ENCODE measurements at regions not wholly inside any gene's neighbourhood (a gene's known extent, or its start where the extent isn't known, plus 50 kb on each side); places are given as distances from the start of the nearest gene placed in this dataset.

DNA sequence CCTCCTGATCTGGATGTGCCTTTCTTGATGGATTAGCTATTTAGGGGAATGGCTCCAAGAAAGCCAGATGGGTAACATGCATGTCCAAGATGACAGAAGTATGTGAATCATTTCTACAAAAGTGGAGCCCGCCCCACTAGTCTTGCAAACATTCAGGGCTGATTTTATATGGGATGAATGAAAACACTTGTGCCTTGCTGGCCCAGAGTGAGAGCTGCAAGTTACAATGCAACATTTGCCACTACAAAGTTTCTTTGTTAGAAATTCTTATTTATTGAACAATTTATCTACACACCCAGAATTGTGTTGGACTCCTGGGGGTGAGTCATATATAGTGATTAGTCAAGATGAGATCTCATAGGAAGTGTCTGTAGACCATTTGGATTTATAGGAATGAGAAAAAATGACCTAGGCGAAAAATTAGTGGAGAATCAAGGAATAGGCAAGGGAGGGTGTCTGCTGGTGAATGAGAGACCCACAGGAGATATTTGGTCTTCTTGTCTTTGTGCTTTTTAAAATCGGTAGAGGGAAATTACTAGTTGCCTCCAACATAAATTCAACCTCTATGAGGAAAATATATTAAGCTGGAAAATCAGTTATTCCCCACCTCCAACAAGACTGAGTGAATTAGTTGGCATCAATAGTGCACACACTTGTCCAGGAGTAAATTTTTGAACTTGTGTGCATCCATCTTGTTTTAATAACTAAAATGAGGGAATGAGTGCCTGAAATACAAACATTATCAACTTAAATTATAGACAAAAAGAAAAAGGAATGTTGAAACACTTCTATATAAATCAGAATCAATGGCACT, 53.5 kb upstream of the DCBLD2 start:
- Histone ChIP-seq H3K27me3 (ENCODE audit: control insufficient read depth, insufficient read depth, low read length) (no peaks in the 10 kb centered on the region), H3K36me3 (ENCODE audit: control insufficient read depth, insufficient read depth, low read length) (no peaks in the 10 kb centered on the region), H3K4me1 (ENCODE audit: control insufficient read depth, insufficient read depth, low read length) (no peaks in the 10 kb centered on the region), H3K27ac (ENCODE audit: low read length) (no peak overlapping the region), H3K4me3 (ENCODE audit: low read length) (no peak overlapping the region), H3K9me3 (ENCODE audit: control insufficient read depth, insufficient read depth, low read length) (no peaks in the 10 kb centered on the region)
- TF ChIP-seq, protein P1, sequence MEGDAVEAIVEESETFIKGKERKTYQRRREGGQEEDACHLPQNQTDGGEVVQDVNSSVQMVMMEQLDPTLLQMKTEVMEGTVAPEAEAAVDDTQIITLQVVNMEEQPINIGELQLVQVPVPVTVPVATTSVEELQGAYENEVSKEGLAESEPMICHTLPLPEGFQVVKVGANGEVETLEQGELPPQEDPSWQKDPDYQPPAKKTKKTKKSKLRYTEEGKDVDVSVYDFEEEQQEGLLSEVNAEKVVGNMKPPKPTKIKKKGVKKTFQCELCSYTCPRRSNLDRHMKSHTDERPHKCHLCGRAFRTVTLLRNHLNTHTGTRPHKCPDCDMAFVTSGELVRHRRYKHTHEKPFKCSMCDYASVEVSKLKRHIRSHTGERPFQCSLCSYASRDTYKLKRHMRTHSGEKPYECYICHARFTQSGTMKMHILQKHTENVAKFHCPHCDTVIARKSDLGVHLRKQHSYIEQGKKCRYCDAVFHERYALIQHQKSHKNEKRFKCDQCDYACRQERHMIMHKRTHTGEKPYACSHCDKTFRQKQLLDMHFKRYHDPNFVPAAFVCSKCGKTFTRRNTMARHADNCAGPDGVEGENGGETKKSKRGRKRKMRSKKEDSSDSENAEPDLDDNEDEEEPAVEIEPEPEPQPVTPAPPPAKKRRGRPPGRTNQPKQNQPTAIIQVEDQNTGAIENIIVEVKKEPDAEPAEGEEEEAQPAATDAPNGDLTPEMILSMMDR (IDR thresholded peaks at IDR 0.05), result no peak
- H3K9me3 Mint-ChIP-seq, result peaks cover 0 to 4% of the 10 kb centered on the region in 2 donors
- no peaks in the 10 kb centered on the region for H3K36me3 Mint-ChIP-seq
- ATAC-seq (no peak), DNase-seq (no peak)
- WGBS (ENCODE audit: insufficient coverage), result 85% methylated on average over 2 of the region's 3 CpGs
- H3K27ac Mint-ChIP-seq, result no peak overlapping the region
- no peak overlapping the region for H3K4me3 Mint-ChIP-seq
- no peaks in the 10 kb centered on the region for H3K4me1 Mint-ChIP-seq
- H3K27me3 Mint-ChIP-seq (ENCODE audit: low read depth in 2 of 2), result peaks cover 0 to 7% of the 10 kb centered on the region in 2 donors
- intact Hi-C loops (cut with micrococcal nuclease), result no loop called here

DNA sequence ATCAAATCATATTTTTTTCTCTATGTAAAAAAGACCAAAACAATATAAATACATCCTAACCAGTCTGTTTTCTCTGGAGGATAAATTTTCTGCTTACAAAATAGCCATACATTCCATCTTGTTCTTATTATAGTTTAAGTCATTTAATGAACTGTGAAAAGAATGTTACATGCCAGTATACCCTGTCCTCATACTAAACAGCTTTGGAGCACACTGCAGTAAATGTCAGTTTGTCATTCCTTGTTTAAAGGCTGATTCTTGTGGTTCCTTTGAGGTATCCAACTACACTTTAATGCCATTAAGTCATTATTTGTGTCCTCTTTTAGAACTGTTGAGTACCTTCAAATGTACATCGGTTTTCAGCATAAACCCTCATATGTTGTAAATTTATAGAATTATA, 52.7 kb upstream of the DCBLD2 start:
- no peak overlapping the region for H3K4me3 Mint-ChIP-seq
- TF ChIP-seq, protein P1 (IDR thresholded peaks at IDR 0.05), result no peak
- WGBS (ENCODE audit: insufficient coverage), result no CpG with 5 or more reads among the region's 1 CpG
- DNase-seq, result no peak
- intact Hi-C loops (cut with micrococcal nuclease), result no loop called here
- no peaks in the 10 kb centered on the region for H3K36me3 Mint-ChIP-seq
- H3K9me3 Mint-ChIP-seq, result peaks cover 0 to 4% of the 10 kb centered on the region in 2 donors
- Histone ChIP-seq H3K36me3 (ENCODE audit: control insufficient read depth, insufficient read depth, low read length) (no peaks in the 10 kb centered on the region), H3K27ac (ENCODE audit: low read length) (no peak overlapping the region), H3K27me3 (ENCODE audit: control insufficient read depth, insufficient read depth, low read length) (no peaks in the 10 kb centered on the region), H3K4me1 (ENCODE audit: control insufficient read depth, insufficient read depth, low read length) (no peaks in the 10 kb centered on the region), H3K9me3 (ENCODE audit: control insufficient read depth, insufficient read depth, low read length) (no peaks in the 10 kb centered on the region), H3K4me3 (ENCODE audit: low read length) (no peak overlapping the region)
- H3K4me1 Mint-ChIP-seq, result no peaks in the 10 kb centered on the region
- H3K27me3 Mint-ChIP-seq (ENCODE audit: low read depth in 2 of 2), result peaks cover 0 to 7% of the 10 kb centered on the region in 2 donors
- H3K27ac Mint-ChIP-seq, result no peak overlapping the region
- no peak for ATAC-seq

DNA sequence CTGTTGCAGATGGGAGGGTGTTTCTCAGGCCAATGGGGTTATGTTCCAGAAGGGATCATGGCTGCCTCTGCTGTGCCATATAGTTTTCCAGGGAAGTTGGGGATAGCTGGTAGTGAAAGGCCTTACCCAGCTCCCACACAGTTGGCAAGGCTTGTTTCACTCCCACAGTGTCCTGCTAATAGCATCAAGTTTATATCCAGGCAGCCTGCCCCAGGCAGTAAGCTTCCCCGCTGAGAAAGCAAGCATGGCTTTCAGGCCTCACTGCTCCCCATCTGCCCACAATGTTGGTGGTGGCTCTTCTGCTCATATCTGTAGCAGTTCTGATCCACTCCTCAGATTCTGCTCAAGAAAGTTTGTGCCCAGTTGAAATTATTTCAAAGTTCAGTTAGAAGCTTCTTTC, 50.9 kb upstream of the DCBLD2 start:
- no peaks in the 10 kb centered on the region for H3K27me3 ChIP-seq (ENCODE audit: control insufficient read depth, insufficient read depth, low read length)
- 100% methylated on average over 1 of the region's 1 CpG for WGBS (ENCODE audit: insufficient coverage)
- H3K4me3 Mint-ChIP-seq, result no peak overlapping the region

More for the DNA sequence above, 50.9 kb upstream of the DCBLD2 start:
- Histone ChIP-seq H3K9me3 (ENCODE audit: control insufficient read depth, insufficient read depth, low read length) (no peaks in the 10 kb centered on the region), H3K4me3 (ENCODE audit: low read length) (no peak overlapping the region), H3K4me1 (ENCODE audit: control insufficient read depth, insufficient read depth, low read length) (no peaks in the 10 kb centered on the region), H3K36me3 (ENCODE audit: control insufficient read depth, insufficient read depth, low read length) (no peaks in the 10 kb centered on the region), H3K27ac (ENCODE audit: low read length) (no peak overlapping the region)
- intact Hi-C loops (cut with micrococcal nuclease), result no loop called here
- Mint-ChIP-seq H3K27ac (no peak overlapping the region), H3K27me3 (ENCODE audit: low read depth in 2 of 2) (peaks cover 0 to 7% of the 10 kb centered on the region in 2 donors), H3K4me1 (no peaks in the 10 kb centered on the region), H3K36me3 (no peaks in the 10 kb centered on the region), H3K9me3 (peaks cover 0 to 4% of the 10 kb centered on the region in 2 donors)
- DNase-seq (no peak), ATAC-seq (no peak)
- TF ChIP-seq, protein P1 (IDR thresholded peaks at IDR 0.05), result no peak

Measured in natural killer cell (primary cell).